Stomach (tissue), 4 donors: ENCODE measurements at regions not wholly inside any gene's neighbourhood (a gene's known extent, or its start where the extent isn't known, plus 50 kb on each side); places are given as distances from the start of the nearest gene placed in this dataset.

Experiments used
- CTCF ChIP-seq, 7 experiments: fragments of 450-650 bp in 4 of 7; fragments of 200-600 bp in 3 of 7; sonication (generic) in 3 of 7; IDR thresholded peaks; one replicate each; pipeline ENCODE4 v1.5.1; 2016 to 2019; ENCODE audit warnings: antibody characterized with exemption in 7 of 7, control low read depth in 2 of 7, mild to moderate bottlenecking in 1 of 7
- EP300 ChIP-seq: sonication (generic); formaldehyde crosslinking; IDR thresholded peaks from one replicate; pipeline ENCODE4 v1.6.1; 2017; ENCODE audit warnings: antibody characterized with exemption
- POLR2A ChIP-seq, 4 donors: fragments of 450-650 bp; IDR thresholded peaks; one replicate each; pipeline ENCODE4 v1.6.1; 2016; ENCODE audit warnings: antibody characterized with exemption in 4 of 4, control low read depth in 2 of 4, mild to moderate bottlenecking in 1 of 4, moderate library complexity in 1 of 4

- TF ChIP-seq POLR2A (IDR thresholded peaks at IDR 0.05) = no peak
- TF ChIP-seq EP300 = no peak
- TF ChIP-seq CTCF (IDR thresholded peaks at IDR 0.05) = no peak
Observed at GRCh38 chr9:18136354-18136994, 337.5 kb upstream of the ADAMTSL1 start.
